ENCODE measurements at regions not wholly inside any gene's neighbourhood (a gene's known extent, or its start where the extent isn't known, plus 50 kb on each side); places are given as distances from the start of the nearest gene placed in this dataset.
"Not testable (repeated sequence)": the region's sequence is repeated elsewhere in the genome, so short reads cannot be mapped to it uniquely, and the experiment has no call there.

DNA sequence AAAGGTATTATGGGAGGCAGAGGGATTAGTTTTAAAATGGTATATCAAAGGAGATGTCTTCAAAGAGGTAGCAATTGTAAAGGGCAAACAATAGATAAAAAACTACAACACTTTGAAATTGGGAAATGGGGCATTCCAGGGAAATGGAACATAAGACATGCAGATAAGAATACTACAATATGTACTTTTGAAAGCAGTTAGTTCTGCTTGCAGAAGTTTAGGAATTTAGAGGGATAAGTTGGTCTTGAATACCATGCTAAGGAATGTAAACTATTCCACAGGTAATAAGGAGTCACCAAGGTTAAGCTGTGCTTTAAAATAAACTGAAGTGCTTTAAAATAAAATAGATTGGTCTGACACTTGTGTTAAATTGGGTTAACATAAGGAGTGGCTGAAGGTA, 571.7 kb upstream of the ACVR2A start:
- Histone ChIP-seq H3K4me3 (no peak overlapping the region), H3K27ac (no peak overlapping the region), H3K4me1 (no peaks in the 10 kb centered on the region), H3K27me3 (no peaks in the 10 kb centered on the region), H3K9me3 (no peaks in the 10 kb centered on the region), H3K36me3 (no peaks in the 10 kb centered on the region)
- TF ChIP-seq, protein P1, sequence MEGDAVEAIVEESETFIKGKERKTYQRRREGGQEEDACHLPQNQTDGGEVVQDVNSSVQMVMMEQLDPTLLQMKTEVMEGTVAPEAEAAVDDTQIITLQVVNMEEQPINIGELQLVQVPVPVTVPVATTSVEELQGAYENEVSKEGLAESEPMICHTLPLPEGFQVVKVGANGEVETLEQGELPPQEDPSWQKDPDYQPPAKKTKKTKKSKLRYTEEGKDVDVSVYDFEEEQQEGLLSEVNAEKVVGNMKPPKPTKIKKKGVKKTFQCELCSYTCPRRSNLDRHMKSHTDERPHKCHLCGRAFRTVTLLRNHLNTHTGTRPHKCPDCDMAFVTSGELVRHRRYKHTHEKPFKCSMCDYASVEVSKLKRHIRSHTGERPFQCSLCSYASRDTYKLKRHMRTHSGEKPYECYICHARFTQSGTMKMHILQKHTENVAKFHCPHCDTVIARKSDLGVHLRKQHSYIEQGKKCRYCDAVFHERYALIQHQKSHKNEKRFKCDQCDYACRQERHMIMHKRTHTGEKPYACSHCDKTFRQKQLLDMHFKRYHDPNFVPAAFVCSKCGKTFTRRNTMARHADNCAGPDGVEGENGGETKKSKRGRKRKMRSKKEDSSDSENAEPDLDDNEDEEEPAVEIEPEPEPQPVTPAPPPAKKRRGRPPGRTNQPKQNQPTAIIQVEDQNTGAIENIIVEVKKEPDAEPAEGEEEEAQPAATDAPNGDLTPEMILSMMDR (IDR thresholded peaks at IDR 0.05), result no peak
- DNase-seq, result no peak
- intact Hi-C loops (cut with DNase I; ENCODE audit: low total_unique reads), result no loop called here

DNA sequence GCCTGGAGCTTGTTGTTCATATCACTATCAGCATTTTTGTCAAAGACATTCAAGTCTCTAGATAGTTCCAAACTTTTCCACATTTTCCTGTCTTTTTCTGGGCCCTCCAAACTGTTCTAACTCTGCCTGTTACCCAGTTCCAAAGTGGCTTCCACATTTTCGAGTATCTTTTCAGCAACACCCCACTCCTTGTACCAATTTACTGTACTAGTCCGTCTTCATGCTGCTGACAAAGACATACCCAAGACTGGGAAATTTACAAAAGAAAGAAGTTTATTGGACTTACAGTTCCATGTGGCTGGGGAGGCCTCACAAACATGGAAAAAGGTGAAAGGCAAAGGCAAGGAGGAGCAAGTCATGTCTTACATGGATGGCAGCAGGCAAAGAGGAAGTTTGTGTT, 575.2 kb upstream of the ACVR2A start:
- H3K4me1 ChIP-seq; H3K27ac ChIP-seq; intact Hi-C loops (cut with DNase I; ENCODE audit: low total_unique reads); H3K9me3 ChIP-seq; DNase-seq; H3K36me3 ChIP-seq; H3K27me3 ChIP-seq; H3K4me3 ChIP-seq: not testable (repeated sequence)

DNA sequence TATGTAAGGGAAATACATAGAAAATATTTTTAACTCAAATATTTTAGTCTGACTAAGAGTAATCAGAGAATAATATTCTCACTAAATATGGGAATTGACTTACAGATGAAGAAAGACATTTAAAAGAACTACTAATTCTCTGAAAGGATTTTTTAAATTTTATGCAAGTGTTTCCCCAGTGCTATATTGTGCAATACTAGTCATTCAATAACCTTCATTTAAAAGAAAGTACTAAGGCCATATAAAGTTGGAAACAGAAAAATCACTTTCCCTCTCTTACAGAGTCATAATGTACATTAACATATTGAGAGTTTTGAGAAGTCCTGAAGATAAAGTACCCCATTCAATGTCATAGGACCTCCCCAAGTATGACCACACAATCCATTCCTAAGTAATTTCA, 584.6 kb upstream of the ACVR2A start:
- Histone ChIP-seq H3K27ac (no peak overlapping the region), H3K27me3 (no peaks in the 10 kb centered on the region), H3K9me3 (no peaks in the 10 kb centered on the region), H3K4me1 (no peaks in the 10 kb centered on the region), H3K36me3 (no peaks in the 10 kb centered on the region), H3K4me3 (no peak overlapping the region)
- DNase-seq, result no peak
- intact Hi-C loops (cut with DNase I; ENCODE audit: low total_unique reads), result no loop called here
- no peak for TF ChIP-seq POLR2A (IDR thresholded peaks at IDR 0.05)
- TF ChIP-seq, protein P1 (IDR thresholded peaks at IDR 0.05), result no peak

DNA sequence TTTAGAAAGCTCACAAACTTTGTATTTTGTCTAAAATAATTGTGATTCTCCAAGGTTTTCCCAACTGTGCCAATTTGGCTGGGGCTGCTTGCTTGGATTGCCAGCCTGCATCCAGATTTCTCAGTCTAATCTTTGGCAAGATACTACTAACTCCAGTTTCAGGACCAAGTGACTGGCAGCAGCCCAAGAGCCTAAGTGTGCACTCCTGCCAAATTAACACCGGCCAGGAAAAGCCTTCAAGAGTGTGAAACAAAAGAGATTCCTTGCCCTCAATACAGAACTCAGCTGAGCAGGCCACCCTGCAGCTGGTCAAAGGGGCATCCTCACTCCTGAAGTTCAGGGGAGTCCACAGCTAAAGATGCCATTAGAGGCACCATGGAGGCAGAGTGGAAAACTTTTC, 589.0 kb upstream of the ACVR2A start:
- intact Hi-C loops (cut with DNase I; ENCODE audit: low total_unique reads), result no loop called here
- H3K27me3 ChIP-seq, result no peaks in the 10 kb centered on the region
- no peak overlapping the region for H3K4me3 ChIP-seq
- H3K9me3 ChIP-seq, result no peaks in the 10 kb centered on the region
- TF ChIP-seq, protein P1 (IDR thresholded peaks at IDR 0.05), result no peak
- TF ChIP-seq POLR2A (IDR thresholded peaks at IDR 0.05), result no peak
- peak in 1 of 2 donors; percentile 17 for DNase-seq
- no peaks in the 10 kb centered on the region for H3K36me3 ChIP-seq
- H3K4me1 ChIP-seq, result no peaks in the 10 kb centered on the region
- no peak overlapping the region for H3K27ac ChIP-seq

DNA sequence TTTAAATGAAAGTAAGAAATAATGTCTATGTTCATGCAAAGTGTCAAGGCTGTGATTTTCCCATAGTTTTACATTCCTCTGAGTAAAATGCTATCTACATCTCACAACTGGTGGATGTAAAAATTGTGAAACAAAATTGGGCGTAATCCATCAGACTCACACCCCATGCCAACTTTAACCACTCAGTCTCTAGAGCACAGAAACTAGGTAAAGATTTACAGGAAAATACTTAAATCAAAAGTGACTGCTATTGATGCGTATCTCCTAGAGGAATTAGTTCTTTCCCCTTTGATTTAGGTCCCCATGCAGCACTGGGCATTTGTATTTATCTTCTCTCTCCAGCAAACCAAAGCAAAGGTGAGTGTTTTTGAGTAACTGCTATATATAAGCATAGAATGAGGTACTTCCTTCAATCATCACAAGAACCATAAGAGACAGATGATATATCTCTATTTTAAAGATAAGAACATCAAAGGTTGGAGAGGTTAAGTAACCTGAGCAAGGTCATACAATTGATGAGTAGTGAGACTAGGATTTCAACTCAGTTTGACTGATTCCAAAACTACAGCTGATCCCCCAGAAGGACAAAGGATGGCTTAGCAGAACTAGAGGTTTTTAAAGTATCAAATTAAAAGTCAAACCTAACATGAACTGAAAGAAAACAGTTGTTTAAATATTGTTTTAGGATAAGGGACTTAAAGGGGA, 594.0 kb upstream of the ACVR2A start:
- no peak overlapping the region for H3K27ac ChIP-seq
- TF ChIP-seq, protein P1 (IDR thresholded peaks at IDR 0.05), result no peak
- no peak for TF ChIP-seq POLR2A (IDR thresholded peaks at IDR 0.05)
- H3K4me1 ChIP-seq, result no peaks in the 10 kb centered on the region
- H3K9me3 ChIP-seq, result no peaks in the 10 kb centered on the region
- no peak overlapping the region for H3K4me3 ChIP-seq
- no peaks in the 10 kb centered on the region for H3K27me3 ChIP-seq
- no peak for DNase-seq
- intact Hi-C loops (cut with DNase I; ENCODE audit: low total_unique reads), result no loop called here
- no peaks in the 10 kb centered on the region for H3K36me3 ChIP-seq

DNA sequence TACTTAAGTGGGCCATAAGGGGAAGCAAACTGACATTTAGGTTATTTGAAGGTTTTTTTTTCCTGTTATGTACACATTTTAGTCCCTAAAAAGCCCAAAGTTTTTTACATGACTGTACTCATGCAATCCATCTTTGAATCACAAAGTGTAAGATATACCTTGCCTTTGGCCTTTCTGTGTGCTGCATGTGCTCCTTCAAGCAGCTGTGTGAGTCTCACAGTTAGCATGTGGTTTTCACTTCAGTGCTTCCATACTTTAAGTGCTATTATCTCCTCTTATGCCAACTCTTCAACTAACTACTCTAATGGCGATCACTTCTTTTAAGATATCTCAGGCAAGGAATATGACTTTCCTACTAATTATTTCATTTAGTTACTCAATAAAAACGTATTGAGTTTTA, 597.1 kb upstream of the ACVR2A start:
- intact Hi-C loops (cut with DNase I; ENCODE audit: low total_unique reads), result no loop called here
- Histone ChIP-seq H3K27ac (no peak overlapping the region), H3K4me3 (no peak overlapping the region), H3K36me3 (no peaks in the 10 kb centered on the region), H3K4me1 (no peaks in the 10 kb centered on the region), H3K27me3 (no peaks in the 10 kb centered on the region), H3K9me3 (no peaks in the 10 kb centered on the region)
- no peak for DNase-seq
- TF ChIP-seq, protein P1 (IDR thresholded peaks at IDR 0.05), result no peak
- no peak for TF ChIP-seq POLR2A (IDR thresholded peaks at IDR 0.05)

Data from uterus (tissue), 3 donors.